H1 (cell line): ENCODE measurements at regions not wholly inside any gene's neighbourhood (a gene's known extent, or its start where the extent isn't known, plus 50 kb on each side); places are given as distances from the start of the nearest gene placed in this dataset.

Source experiments
- CTCF ChIA-PET: fragments of 300-600 bp; sonication (Branson Sonifier 250); formaldehyde crosslinking; loops from one replicate; lab custom pipeline; 2021; ENCODE audit not compliant: partially characterized antibody; lab: Charles Lee
- POLR2A ChIA-PET: fragments of 300-600 bp; sonication (Branson Sonifier 250); formaldehyde crosslinking; loops from one replicate; lab custom pipeline; 2021; ENCODE audit warnings: inconsistent platforms; ENCODE audit not compliant: partially characterized antibody; lab: Charles Lee
- DNase-seq, 2 experiments: peaks; one replicate each; pipeline versions ENCODE4 v3.0.0 to v3.0.0-alpha.2; 2010 to 2022; ENCODE audit warnings: low spot score in 2 of 2, low read depth in 1 of 2, mixed read lengths in 1 of 2
- FAIRE-seq: peaks from 2 replicates; lab custom pipeline; 2011; peaks lifted over from hg19 to GRCh38; lab: Jason Lieb, UNC
- H2AFZ ChIP-seq: 2 replicates; pipeline ENCODE4 v1.8.1; 2012; ENCODE audit warnings: low read length, inconsistent platforms
- H2AK5ac ChIP-seq: 2 replicates; pipeline ENCODE4 v1.6.1; 2013; ENCODE audit warnings: low read depth, low read length
- H2BK120ac ChIP-seq: replicated peaks from 2 replicates; pipeline ENCODE3; 2013; ENCODE audit warnings: low read depth, low read length, inconsistent platforms
- H2BK12ac ChIP-seq: 2 replicates; pipeline ENCODE4 v1.6.1; 2013; ENCODE audit warnings: low read depth, low read length
- H2BK15ac ChIP-seq: 2 replicates; pipeline ENCODE4 v1.6.1; 2013; ENCODE audit warnings: low read length
- H2BK20ac ChIP-seq: 2 replicates; pipeline ENCODE4 v1.6.1; 2013; ENCODE audit warnings: low read length
- H2BK5ac ChIP-seq: 2 replicates; pipeline ENCODE4 v1.6.1; 2013; ENCODE audit warnings: low read depth, low read length
- H3K14ac ChIP-seq: 2 replicates; pipeline ENCODE4 v1.6.1; 2013; ENCODE audit warnings: inconsistent platforms; ENCODE audit not compliant: insufficient read length
- H3K18ac ChIP-seq: 2 replicates; pipeline ENCODE4 v1.6.1; 2013; ENCODE audit warnings: low read length; ENCODE audit errors: extremely low read depth
- H3K23ac ChIP-seq: 2 replicates; pipeline ENCODE4 v1.6.1; 2013; ENCODE audit warnings: inconsistent platforms; ENCODE audit not compliant: insufficient read length
- H3K23me2 ChIP-seq: 2 replicates; pipeline ENCODE4 v1.6.1; 2013; ENCODE audit warnings: low read depth, low read length
- H3K27ac ChIP-seq: 2 replicates; pipeline ENCODE4 v1.6.1; 2011; ENCODE audit warnings: low read depth, low read length, inconsistent platforms
- H3K27me3 ChIP-seq, 4 experiments: replicated peaks in 1 of 4; 1 replicate in 1 of 4; 2 replicates in 3 of 4; pipeline versions ENCODE4 v1.6.1 to v1.8.1; 2011 to 2013; ENCODE audit warnings: low read length in 3 of 4, mild to moderate bottlenecking in 3 of 4, inconsistent platforms in 2 of 4, mixed read lengths in 2 of 4, moderate library complexity in 1 of 4; ENCODE audit not compliant: control insufficient read depth in 3 of 4, insufficient read depth in 3 of 4; ENCODE audit errors: extremely low read depth in 1 of 4
- H3K36me3 ChIP-seq, 4 experiments: 2 replicates each; pipeline versions ENCODE4 v1.6.1 to v1.8.1; 2011 to 2013; ENCODE audit warnings: mild to moderate bottlenecking in 4 of 4, low read length in 3 of 4, moderate library complexity in 2 of 4, control low read depth in 1 of 4, inconsistent platforms in 1 of 4; ENCODE audit not compliant: insufficient read depth in 4 of 4, control insufficient read depth in 2 of 4
- H3K4ac ChIP-seq: replicated peaks from 2 replicates; pipeline ENCODE3; 2013; ENCODE audit warnings: low read length, low read depth, mixed read lengths, inconsistent platforms; ENCODE audit not compliant: insufficient read length
- H3K4me1 ChIP-seq, 4 experiments: replicated peaks in 1 of 4; 1 replicate in 1 of 4; 2 replicates in 3 of 4; pipeline versions ENCODE4 v1.6.1 to v1.8.1; 2011 to 2013; ENCODE audit warnings: low read length in 3 of 4, inconsistent platforms in 2 of 4, mixed read lengths in 1 of 4; ENCODE audit not compliant: insufficient read depth in 4 of 4, control insufficient read depth in 3 of 4
- H3K4me2 ChIP-seq, 2 experiments: 2 replicates each; pipeline versions ENCODE4 v1.6.1 to v1.8.1; 2011 to 2013; ENCODE audit warnings: low read depth in 2 of 2, low read length in 2 of 2, control low read depth in 1 of 2, inconsistent platforms in 1 of 2, mild to moderate bottlenecking in 1 of 2; ENCODE audit not compliant: insufficient read depth in 1 of 2
- H3K4me3 ChIP-seq, 4 experiments: fragments of 200-600, 300-600 bp in 1 of 4; sonication (generic), shearing (Covaris generic), sonication (Bioruptor Twin) in 1 of 4; 2 replicates each; pipeline versions ENCODE4 v1.5.1 to v1.8.1; 2011 to 2016; ENCODE audit warnings: low read length in 4 of 4, low read depth in 3 of 4, control low read depth in 2 of 4, inconsistent platforms in 2 of 4, mild to moderate bottlenecking in 2 of 4, mixed read lengths in 1 of 4, moderate library complexity in 1 of 4; ENCODE audit not compliant: insufficient read depth in 2 of 4; ENCODE audit errors: extremely low read depth in 1 of 4
- H3K56ac ChIP-seq: replicated peaks from 2 replicates; pipeline ENCODE3; 2013; ENCODE audit warnings: low read depth, mild to moderate bottlenecking, mixed read lengths, low read length, inconsistent platforms; ENCODE audit not compliant: insufficient read length
- H3K79me1 ChIP-seq: 2 replicates; pipeline ENCODE4 v1.6.1; 2013; ENCODE audit warnings: low read depth, low read length, control low read depth
- H3K79me2 ChIP-seq, 2 experiments: 2 replicates each; pipeline versions ENCODE4 v1.6.1 to v1.8.1; 2012 to 2013; ENCODE audit warnings: low read length in 2 of 2, mild to moderate bottlenecking in 2 of 2, inconsistent platforms in 1 of 2; ENCODE audit not compliant: insufficient read depth in 2 of 2, control insufficient read depth in 1 of 2
- H3K9ac ChIP-seq, 4 experiments: replicated peaks in 1 of 4; 1 replicate in 1 of 4; 2 replicates in 3 of 4; pipeline versions ENCODE4 v1.6.1 to v1.8.1; 2011 to 2013; ENCODE audit warnings: low read depth in 3 of 4, low read length in 3 of 4, control low read depth in 2 of 4, mild to moderate bottlenecking in 2 of 4, moderate library complexity in 2 of 4, inconsistent platforms in 1 of 4; ENCODE audit errors: extremely low read depth in 1 of 4
- H3K9me3 ChIP-seq, 2 experiments: 2 replicates each; pipeline versions ENCODE4 v1.6.1 to v1.8.1; 2012 to 2013; ENCODE audit warnings: mild to moderate bottlenecking in 2 of 2, moderate library complexity in 2 of 2, control low read depth in 1 of 2, inconsistent platforms in 1 of 2, low read depth in 1 of 2, low read length in 1 of 2, mixed read lengths in 1 of 2; ENCODE audit not compliant: insufficient read depth in 2 of 2
- H4K20me1 ChIP-seq, 2 experiments: replicated peaks in 1 of 2; 2 replicates each; pipeline versions ENCODE3 to v1.8.1; 2011 to 2013; ENCODE audit warnings: inconsistent platforms in 2 of 2, low read length in 2 of 2, mild to moderate bottlenecking in 1 of 2; ENCODE audit not compliant: insufficient read depth in 2 of 2, control insufficient read depth in 1 of 2
- H4K5ac ChIP-seq: 2 replicates; pipeline ENCODE4 v1.6.1; 2013; ENCODE audit warnings: low read length, low read depth, mixed read lengths, inconsistent platforms; ENCODE audit not compliant: insufficient read length
- H4K8ac ChIP-seq: 2 replicates; pipeline ENCODE4 v1.8.0; 2013; ENCODE audit warnings: mild to moderate bottlenecking, moderate library complexity, low read length, inconsistent platforms; ENCODE audit not compliant: insufficient read depth; ENCODE audit errors: extremely low read depth
- H4K91ac ChIP-seq: replicated peaks from 2 replicates; pipeline ENCODE3; 2013; ENCODE audit warnings: low read length, mixed read lengths, inconsistent platforms; ENCODE audit not compliant: insufficient read length
- NRF1 ChIP-seq: IDR thresholded peaks from 2 replicates; pipeline ENCODE4 v1.6.1; 2011; ENCODE audit warnings: mild to moderate bottlenecking, low read depth, low read length, improper control_type of control experiment
- WGBS, 2 experiments: shearing (Covaris generic) in 1 of 2; methylation state at CpG; one replicate each; pipeline versions ENCODE4 v1.1.6 to v1.1.7; 2013 to 2015; ENCODE audit warnings: low lambda C conversion rate in 2 of 2, mixed read lengths in 2 of 2, inconsistent platforms in 1 of 2, low coverage in 1 of 2, missing lambda C conversion rate in 1 of 2; ENCODE audit not compliant: insufficient replicate concordance in 2 of 2, insufficient coverage in 1 of 2, insufficient read length in 1 of 2; ENCODE audit errors: extremely low coverage in 1 of 2, missing lambda C conversion rate in 1 of 2; 5-methylcytosine and 5-hydroxymethylcytosine counted together

DNA sequence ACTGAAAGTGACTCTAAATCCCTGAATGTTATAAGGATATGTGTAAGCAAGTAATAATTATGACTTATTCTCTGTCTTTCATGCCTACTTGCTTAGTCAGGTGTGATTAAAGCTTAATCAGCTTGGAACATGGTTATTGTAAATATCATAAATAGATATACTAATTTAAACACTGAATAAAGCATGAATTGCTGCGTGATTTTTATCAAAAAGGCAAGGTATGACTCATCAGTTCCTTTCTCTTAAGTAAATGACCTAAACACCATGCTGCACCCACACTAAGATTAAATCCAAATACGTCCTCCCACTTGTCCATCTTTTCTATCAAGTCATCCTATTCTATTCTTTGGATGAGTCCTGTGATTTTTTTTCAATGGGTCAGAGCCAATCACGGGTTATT is 124.6 kb upstream of the MTAP start:
- Histone ChIP-seq H3K18ac (no peak overlapping the region), H3K36me3 (no peaks in the 10 kb centered on the region), H3K4ac (no peak overlapping the region), H2AFZ (no peak overlapping the region), H3K4me2 (no peak overlapping the region), H3K23me2 (no peaks in the 10 kb centered on the region), H3K4me3 (no peak overlapping the region), H2BK15ac (no peak overlapping the region), H3K4me1 (no peaks in the 10 kb centered on the region), H4K8ac (no peak overlapping the region), H3K9ac (no peak overlapping the region), H2AK5ac (no peak overlapping the region), H2BK120ac (no peak overlapping the region), H3K79me2 (no peaks in the 10 kb centered on the region), H3K56ac (no peak overlapping the region), H3K23ac (no peak overlapping the region), H2BK5ac (no peak overlapping the region), H3K14ac (no peak overlapping the region), H4K91ac (no peak overlapping the region), H4K20me1 (no peaks in the 10 kb centered on the region), H2BK12ac (no peak overlapping the region), H4K5ac (no peak overlapping the region), H2BK20ac (no peak overlapping the region), H3K27ac (no peak overlapping the region), H3K27me3 (no peaks in the 10 kb centered on the region), H3K9me3 (no peaks in the 10 kb centered on the region), H3K79me1 (no peaks in the 10 kb centered on the region)
- FAIRE-seq (no peak), DNase-seq (no peak)
- WGBS, 2 experiments: 89% methylated on average over 3 of the region's 3 CpGs; no CpG with 5 or more reads in 1 of the 2 experiments
- ChIA-PET POLR2A (no interaction called here), CTCF (interaction anchor here (0.8 to 1.4 kb wide), 5 partner anchors 11 to 212 kb away, joined by 3 to 5 read pairs (median 4); no protein-coding TSS in a partner anchor)
- TF ChIP-seq NRF1: no peak
